OCI-LY7 (cell line): ENCODE measurements at regions not wholly inside any gene's neighbourhood (a gene's known extent, or its start where the extent isn't known, plus 50 kb on each side); places are given as distances from the start of the nearest gene placed in this dataset.

ENCODE experiments used
- CTCF ChIP-seq: fragments of 200-600 bp; sonication (generic); conservative IDR thresholded peaks from 2 replicates; pipeline ENCODE4 v1.5.1; 2014; ENCODE audit warnings: mild to moderate bottlenecking, antibody characterized with exemption, low read length, moderate library complexity, mixed read lengths
- EZH2phosphoT487 ChIP-seq: fragments of 200-600 bp; sonication (generic); IDR thresholded peaks from 2 replicates; pipeline ENCODE4 v1.6.1; 2018; ENCODE audit warnings: low read depth, borderline replicate concordance, mild to moderate bottlenecking, mixed run types, antibody characterized with exemption, low read length, moderate library complexity, mixed read lengths

- TF ChIP-seq CTCF (no peak), EZH2phosphoT487 (no peak)
Observed at GRCh38 chr4:81891005-81891996, 419.6 kb upstream of the RASGEF1B start.
